ENCODE measurements at regions not wholly inside any gene's neighbourhood (a gene's known extent, or its start where the extent isn't known, plus 50 kb on each side); places are given as distances from the start of the nearest gene placed in this dataset.

- no peak for TF ChIP-seq EP300 (IDR thresholded peaks at IDR 0.05)
- TF ChIP-seq POLR2AphosphoS5 (IDR thresholded peaks at IDR 0.05): no peak
- TF ChIP-seq, protein P1, sequence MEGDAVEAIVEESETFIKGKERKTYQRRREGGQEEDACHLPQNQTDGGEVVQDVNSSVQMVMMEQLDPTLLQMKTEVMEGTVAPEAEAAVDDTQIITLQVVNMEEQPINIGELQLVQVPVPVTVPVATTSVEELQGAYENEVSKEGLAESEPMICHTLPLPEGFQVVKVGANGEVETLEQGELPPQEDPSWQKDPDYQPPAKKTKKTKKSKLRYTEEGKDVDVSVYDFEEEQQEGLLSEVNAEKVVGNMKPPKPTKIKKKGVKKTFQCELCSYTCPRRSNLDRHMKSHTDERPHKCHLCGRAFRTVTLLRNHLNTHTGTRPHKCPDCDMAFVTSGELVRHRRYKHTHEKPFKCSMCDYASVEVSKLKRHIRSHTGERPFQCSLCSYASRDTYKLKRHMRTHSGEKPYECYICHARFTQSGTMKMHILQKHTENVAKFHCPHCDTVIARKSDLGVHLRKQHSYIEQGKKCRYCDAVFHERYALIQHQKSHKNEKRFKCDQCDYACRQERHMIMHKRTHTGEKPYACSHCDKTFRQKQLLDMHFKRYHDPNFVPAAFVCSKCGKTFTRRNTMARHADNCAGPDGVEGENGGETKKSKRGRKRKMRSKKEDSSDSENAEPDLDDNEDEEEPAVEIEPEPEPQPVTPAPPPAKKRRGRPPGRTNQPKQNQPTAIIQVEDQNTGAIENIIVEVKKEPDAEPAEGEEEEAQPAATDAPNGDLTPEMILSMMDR (IDR thresholded peaks at IDR 0.05): no peak
- H3K27me3 ChIP-seq: no peaks in the 10 kb centered on the region
- H3K4me3 ChIP-seq: no peak overlapping the region
- H3K27ac ChIP-seq: no peak overlapping the region
- ATAC-seq: no peak
- H3K9me3 ChIP-seq: no peaks in the 10 kb centered on the region
- no peaks in the 10 kb centered on the region for H3K4me1 ChIP-seq
- no peaks in the 10 kb centered on the region for H3K36me3 ChIP-seq
- 60 to 78% methylated on average over 1 of the region's 2 CpGs for WGBS, 2 donors (ENCODE audit: low coverage in 1 of 2)
These were observed 234.9 kb downstream of the OSR1 start for GRCh38 chr2:19123556-19123955.

- Histone ChIP-seq H3K9me3 (no peaks in the 10 kb centered on the region), H3K4me1 (no peaks in the 10 kb centered on the region), H3K36me3 (no peaks in the 10 kb centered on the region), H3K27ac (no peak overlapping the region), H3K27me3 (no peaks in the 10 kb centered on the region), H3K4me3 (no peak overlapping the region)
- ATAC-seq: no peak
- WGBS, 2 donors (ENCODE audit: low coverage in 1 of 2): 86 to 92% methylated on average over 1 of the region's 1 CpG
- TF ChIP-seq, protein P1 (IDR thresholded peaks at IDR 0.05): no peak
- TF ChIP-seq POLR2A (IDR thresholded peaks at IDR 0.05): no peak
These were observed 236.2 kb downstream of the OSR1 start for GRCh38 chr2:19122220-19122619.

DNA sequence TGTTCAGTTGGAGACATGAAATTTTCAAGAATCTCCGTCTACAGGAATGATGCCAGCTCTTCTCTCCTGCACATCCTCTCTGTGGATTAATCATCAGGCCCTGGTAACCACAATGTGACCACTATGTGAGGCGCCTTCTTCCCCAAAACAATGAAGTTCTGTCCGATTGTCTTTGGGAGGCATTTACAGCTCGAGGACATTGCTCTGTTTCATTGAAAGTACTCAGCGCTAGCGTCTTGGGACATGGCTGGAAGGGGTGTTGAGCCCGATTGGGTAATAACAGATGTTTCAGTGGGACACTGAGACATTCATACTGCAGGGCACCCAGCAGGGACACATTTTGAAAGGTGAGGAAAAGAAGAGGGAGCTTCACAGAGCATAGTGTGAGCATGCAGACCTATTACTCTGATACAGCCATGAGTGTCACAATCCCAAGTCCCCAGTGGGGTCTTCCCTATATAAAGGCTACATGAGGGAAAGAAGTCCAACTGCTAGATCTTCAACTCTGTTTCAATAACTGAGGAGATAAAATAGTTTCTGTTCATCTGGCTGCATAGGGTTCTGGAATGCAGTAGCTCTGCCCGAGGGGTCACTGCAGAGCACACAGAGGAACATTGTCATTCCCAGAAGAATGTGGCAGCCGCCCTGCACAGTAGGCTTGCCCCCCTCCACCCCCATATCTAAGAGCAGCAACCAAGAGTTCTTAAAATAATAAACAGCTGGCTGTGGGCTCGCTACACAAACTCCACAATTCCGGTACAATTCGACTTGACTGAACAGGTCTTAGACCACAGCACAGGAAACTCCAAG is 237.3 kb downstream of the OSR1 start:
- TF ChIP-seq EP300 (IDR thresholded peaks at IDR 0.05): no peak
- TF ChIP-seq POLR2AphosphoS5 (IDR thresholded peaks at IDR 0.05): no peak
- TF ChIP-seq POLR2A (IDR thresholded peaks at IDR 0.05): no peak
- TF ChIP-seq, protein P1 (IDR thresholded peaks at IDR 0.05): no peak
- 71 to 72% methylated on average over 6 to 7 of the region's 12 CpGs for WGBS, 2 donors (ENCODE audit: low coverage in 1 of 2)
- no peaks in the 10 kb centered on the region for H3K4me1 ChIP-seq
- no peak overlapping the region for H3K4me3 ChIP-seq
- ATAC-seq: no peak
- no peaks in the 10 kb centered on the region for H3K36me3 ChIP-seq
- no peaks in the 10 kb centered on the region for H3K27me3 ChIP-seq
- H3K27ac ChIP-seq: no peak overlapping the region
- H3K9me3 ChIP-seq: no peaks in the 10 kb centered on the region

- H3K27me3 ChIP-seq: no peaks in the 10 kb centered on the region
- TF ChIP-seq EP300 (IDR thresholded peaks at IDR 0.05) (no peak), POLR2AphosphoS5 (IDR thresholded peaks at IDR 0.05) (no peak), POLR2A (IDR thresholded peaks at IDR 0.05) (no peak)
- TF ChIP-seq, protein P1 (IDR thresholded peaks at IDR 0.05): no peak
- no peaks in the 10 kb centered on the region for H3K4me1 ChIP-seq
- ATAC-seq: no peak
- H3K4me3 ChIP-seq: no peak overlapping the region
- no peak overlapping the region for H3K27ac ChIP-seq
- 87 to 89% methylated on average over 5 of the region's 5 CpGs for WGBS, 2 donors (ENCODE audit: low coverage in 1 of 2)
- H3K36me3 ChIP-seq: no peaks in the 10 kb centered on the region
- no peaks in the 10 kb centered on the region for H3K9me3 ChIP-seq
These were observed 238.2 kb downstream of the OSR1 start for GRCh38 chr2:19120181-19120580.

DNA sequence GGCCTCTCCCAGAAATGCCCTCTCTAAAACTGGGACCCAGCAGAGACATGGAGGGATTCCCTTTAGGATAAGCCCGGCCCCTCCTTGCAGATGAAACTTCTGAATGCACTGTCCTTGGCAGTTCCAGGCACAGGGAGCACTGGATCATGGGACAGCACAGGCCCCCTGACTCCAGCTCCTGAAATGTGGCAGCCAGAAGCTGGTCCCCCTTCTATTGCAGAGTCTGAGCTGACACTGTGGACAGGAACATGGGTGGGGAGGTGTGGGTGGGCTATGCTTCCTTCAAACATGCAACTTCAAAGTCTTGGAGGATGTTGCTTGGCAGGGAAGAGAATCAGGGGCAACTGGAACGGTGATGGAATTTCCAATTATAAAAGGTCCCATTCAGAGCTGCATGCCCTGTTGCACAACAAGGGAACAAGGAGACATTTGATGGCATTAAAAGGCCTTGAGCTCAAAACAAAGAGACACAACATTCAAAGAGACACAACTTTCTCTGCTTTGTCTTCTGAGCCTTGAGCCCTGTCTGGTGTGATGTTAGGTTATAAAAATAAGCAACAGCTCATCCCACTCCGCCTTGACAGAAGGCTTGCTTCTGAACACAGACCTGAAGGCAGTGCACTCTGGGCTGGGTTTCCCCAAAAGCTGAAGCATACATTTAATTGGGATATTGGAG is 239.0 kb downstream of the OSR1 start:
- Histone ChIP-seq H3K27me3 (no peaks in the 10 kb centered on the region), H3K4me3 (no peak overlapping the region), H3K4me1 (peaks cover 0 to 6% (median 0%) of the 10 kb centered on the region in 3 donors), H3K27ac (no peak overlapping the region), H3K36me3 (no peaks in the 10 kb centered on the region), H3K9me3 (no peaks in the 10 kb centered on the region)
- no peak for ATAC-seq
- no peak for TF ChIP-seq EP300 (IDR thresholded peaks at IDR 0.05)
- no peak for TF ChIP-seq POLR2A (IDR thresholded peaks at IDR 0.05)
- TF ChIP-seq, protein P1 (IDR thresholded peaks at IDR 0.05): no peak
- TF ChIP-seq POLR2AphosphoS5 (IDR thresholded peaks at IDR 0.05): no peak
- WGBS, 2 donors (ENCODE audit: low coverage in 1 of 2): 73 to 92% methylated on average over 1 to 3 of the region's 3 CpGs

Data from gastroesophageal sphincter (tissue), 4 donors.